CD14-positive monocyte (primary cell): ENCODE measurements at regions not wholly inside any gene's neighbourhood (a gene's known extent, or its start where the extent isn't known, plus 50 kb on each side); places are given as distances from the start of the nearest gene placed in this dataset.

ENCODE experiments used
- DNase-seq, 3 donors: peaks; one replicate each; pipeline ENCODE4 v3.0.0-alpha.2; 2011 to 2022
- H2AFZ ChIP-seq: 2 replicates; pipeline ENCODE4 v1.6.0; 2012; ENCODE audit warnings: mild to moderate bottlenecking, low read depth, low read length, inconsistent platforms; ENCODE audit not compliant: insufficient read depth, poor library complexity, severe bottlenecking
- H3K27ac ChIP-seq, 2 donors: 1 replicate in 1 of 2; 2 replicates in 1 of 2; pipeline ENCODE4 v1.5.1; 2012 to 2013; ENCODE audit warnings: low read length in 2 of 2, control low read depth in 1 of 2, inconsistent platforms in 1 of 2, low read depth in 1 of 2, mild to moderate bottlenecking in 1 of 2
- H3K27me3 ChIP-seq, 2 donors: one replicate each; pipeline versions ENCODE4 v1.6.0 to v1.6.1; 2011 to 2013; ENCODE audit warnings: low read length in 2 of 2; ENCODE audit not compliant: control insufficient read depth in 2 of 2, insufficient read depth in 2 of 2
- H3K36me3 ChIP-seq, 2 donors: replicated peaks in 1 of 2; 1 replicate in 1 of 2; 2 replicates in 1 of 2; pipeline versions ENCODE4 v1.5.1 to v1.6.1; 2012 to 2013; ENCODE audit warnings: low read length in 2 of 2, control low read depth in 1 of 2, inconsistent platforms in 1 of 2, mild to moderate bottlenecking in 1 of 2; ENCODE audit not compliant: insufficient read depth in 2 of 2, control insufficient read depth in 1 of 2
- H3K4me1 ChIP-seq, 2 donors: 1 replicate in 1 of 2; 2 replicates in 1 of 2; pipeline versions ENCODE4 v1.5.1 to v1.6.1; 2012 to 2013; ENCODE audit warnings: low read length in 2 of 2, control low read depth in 1 of 2, inconsistent platforms in 1 of 2, mild to moderate bottlenecking in 1 of 2, moderate library complexity in 1 of 2; ENCODE audit not compliant: insufficient read depth in 2 of 2, control insufficient read depth in 1 of 2
- H3K4me2 ChIP-seq: replicated peaks from 2 replicates; pipeline ENCODE3; 2012; ENCODE audit warnings: low read length, moderate library complexity, mild to moderate bottlenecking; ENCODE audit not compliant: poor library complexity, severe bottlenecking; ENCODE audit errors: extremely low read depth
- H3K4me3 ChIP-seq, 3 experiments: fragments of 200-600 bp in 1 of 3; sonication (generic) in 1 of 3; replicated peaks in 1 of 3; 1 replicate in 2 of 3; 2 replicates in 1 of 3; pipeline ENCODE4 v1.5.1; 2011 to 2013; ENCODE audit warnings: low read length in 3 of 3, mild to moderate bottlenecking in 3 of 3, control low read depth in 2 of 3, low read depth in 2 of 3, inconsistent platforms in 1 of 3, moderate library complexity in 1 of 3
- H3K79me2 ChIP-seq: 2 replicates; pipeline ENCODE4 v1.6.0; 2012; ENCODE audit warnings: mild to moderate bottlenecking, control low read depth, inconsistent platforms, low read length, moderate library complexity; ENCODE audit not compliant: insufficient read depth
- H3K9ac ChIP-seq: 2 replicates; pipeline ENCODE4 v1.6.0; 2017; ENCODE audit warnings: low read length, mild to moderate bottlenecking; ENCODE audit not compliant: insufficient read depth, poor library complexity, severe bottlenecking
- H3K9me3 ChIP-seq, 2 donors: replicated peaks in 1 of 2; 1 replicate in 1 of 2; 2 replicates in 1 of 2; pipeline versions ENCODE4 v1.5.1 to v1.6.1; 2012 to 2013; ENCODE audit warnings: low read length in 2 of 2, control low read depth in 1 of 2; ENCODE audit not compliant: control insufficient read depth in 1 of 2, insufficient read depth in 1 of 2
- H4K20me1 ChIP-seq: 2 replicates; pipeline ENCODE4 v1.6.0; 2012; ENCODE audit warnings: mild to moderate bottlenecking, low read length, control low read depth, moderate library complexity; ENCODE audit not compliant: insufficient read depth
- H3K27ac Mint-ChIP-seq, 7 donors: one replicate each; pipeline ENCODE4 v1.8.0; 2020; ENCODE audit warnings: mild to moderate bottlenecking in 7 of 7, mixed read lengths in 7 of 7, moderate library complexity in 6 of 7, inconsistent platforms in 2 of 7
- H3K27me3 Mint-ChIP-seq, 3 donors: one replicate each; pipeline ENCODE4 v1.8.0; 2021 to 2022; ENCODE audit warnings: low read depth in 3 of 3, mild to moderate bottlenecking in 3 of 3, mixed read lengths in 3 of 3, moderate library complexity in 3 of 3, inconsistent platforms in 1 of 3
- H3K36me3 Mint-ChIP-seq, 2 donors: one replicate each; pipeline ENCODE4 v1.8.0; 2020; ENCODE audit warnings: mixed read lengths in 2 of 2, inconsistent platforms in 1 of 2, mild to moderate bottlenecking in 1 of 2
- H3K4me1 Mint-ChIP-seq: one replicate; pipeline ENCODE4 v1.8.0; 2020; ENCODE audit warnings: mild to moderate bottlenecking, mixed read lengths
- H3K4me3 Mint-ChIP-seq, 2 donors: one replicate each; pipeline ENCODE4 v1.8.0; 2020; ENCODE audit warnings: mild to moderate bottlenecking in 2 of 2, mixed read lengths in 2 of 2, moderate library complexity in 1 of 2
- H3K9me3 Mint-ChIP-seq, 7 donors: one replicate each; pipeline ENCODE4 v1.8.0; 2020 to 2022; ENCODE audit warnings: mixed read lengths in 7 of 7, mild to moderate bottlenecking in 6 of 7, moderate library complexity in 6 of 7, inconsistent platforms in 2 of 7
- CTCF ChIP-seq: fragments of 200-600 bp; IDR thresholded peaks from one replicate; pipeline ENCODE4 v1.8.0; 2022; ENCODE audit warnings: antibody characterized with exemption, mild to moderate bottlenecking
- WGBS: methylation state at CpG from one replicate; pipeline ENCODE4 v1.1.5; 2013; ENCODE audit warnings: missing lambda C conversion rate; ENCODE audit not compliant: insufficient coverage; 5-methylcytosine and 5-hydroxymethylcytosine counted together
- intact Hi-C, 2 donors: fragments of 100-400 bp; cut with micrococcal nuclease; formaldehyde crosslinking; loops; one replicate each; pipeline versions ENCODE4 v1.15.0 to v1.15.1; 2023

GRCh38 chr11:115078461-115079438, 400.4 kb downstream of the NXPE2 start:
- TF ChIP-seq CTCF: no peak
- Histone ChIP-seq H4K20me1 (no peaks in the 10 kb centered on the region), H2AFZ (no peak overlapping the region), H3K9me3 (no peaks in the 10 kb centered on the region), H3K4me1 (no peaks in the 10 kb centered on the region), H3K27ac (no peak overlapping the region), H3K79me2 (no peaks in the 10 kb centered on the region), H3K4me2 (no peak overlapping the region), H3K4me3 (no peak overlapping the region), H3K27me3 (no peaks in the 10 kb centered on the region), H3K36me3 (no peaks in the 10 kb centered on the region), H3K9ac (no peak overlapping the region)
- DNase-seq: no peak
- no peak overlapping the region for H3K4me3 Mint-ChIP-seq
- no peaks in the 10 kb centered on the region for H3K36me3 Mint-ChIP-seq
- peaks cover 0 to 6% (median 4%) of the 10 kb centered on the region in 3 donors for H3K27me3 Mint-ChIP-seq
- no peaks in the 10 kb centered on the region for H3K4me1 Mint-ChIP-seq
- no peak overlapping the region for H3K27ac Mint-ChIP-seq
- WGBS: 88% methylated on average over 7 of the region's 15 CpGs
- peaks cover 0 to 1% (median 0%) of the 10 kb centered on the region in 7 donors for H3K9me3 Mint-ChIP-seq
- intact Hi-C loops: no loop called here

GRCh38 chr11:115080923-115081680, 402.8 kb downstream of the NXPE2 start:
- Histone ChIP-seq H3K4me3 (no peak overlapping the region), H3K9ac (no peak overlapping the region), H3K36me3 (no peaks in the 10 kb centered on the region), H3K27me3 (no peaks in the 10 kb centered on the region), H3K27ac (no peak overlapping the region), H2AFZ (no peak overlapping the region), H3K4me1 (no peaks in the 10 kb centered on the region), H3K9me3 (no peaks in the 10 kb centered on the region), H3K4me2 (no peak overlapping the region), H4K20me1 (no peaks in the 10 kb centered on the region), H3K79me2 (no peaks in the 10 kb centered on the region)
- no peaks in the 10 kb centered on the region for H3K36me3 Mint-ChIP-seq
- no peaks in the 10 kb centered on the region for H3K4me1 Mint-ChIP-seq
- no peaks in the 10 kb centered on the region for H3K9me3 Mint-ChIP-seq
- no peak for TF ChIP-seq CTCF
- H3K27me3 Mint-ChIP-seq: peaks cover 0 to 9% (median 4%) of the 10 kb centered on the region in 3 donors
- H3K27ac Mint-ChIP-seq: no peak overlapping the region
- no peak overlapping the region for H3K4me3 Mint-ChIP-seq
- no peak for DNase-seq
- intact Hi-C loops: no loop called here
- WGBS: 79% methylated on average over 8 of the region's 9 CpGs
